WTC11 (cell line): ENCODE measurements at regions not wholly inside any gene's neighbourhood (a gene's known extent, or its start where the extent isn't known, plus 50 kb on each side); places are given as distances from the start of the nearest gene placed in this dataset.

Experiments
- ATAC-seq: fragments of 200-7000 bp; cut with Tn5 transposase; 2 replicates; pipeline ENCODE4 v1.10.0; 2021; ENCODE audit warnings: mild to moderate bottlenecking, moderate library complexity
- CTCF ChIA-PET: fragments of 300-600 bp; sonication (Branson Sonifier 250); formaldehyde crosslinking; loops from one replicate; lab custom pipeline; 2021; ENCODE audit warnings: antibody characterized with exemption; lab: Charles Lee
- POLR2A ChIA-PET: fragments of 350-600 bp; sonication (Branson Sonifier 250); formaldehyde crosslinking; loops from one replicate; lab custom pipeline; 2021; ENCODE audit warnings: antibody characterized with exemption; lab: Charles Lee
- DNase-seq: peaks from one replicate; pipeline ENCODE4 v3.0.0; 2021; ENCODE audit warnings: low spot score
- H3K27ac Mint-ChIP-seq: 2 replicates; pipeline ENCODE4 v1.8.0; 2021; ENCODE audit warnings: mixed read lengths
- H3K27me3 Mint-ChIP-seq: 2 replicates; pipeline ENCODE4 v1.8.0; 2021; ENCODE audit warnings: low read depth, mild to moderate bottlenecking, moderate library complexity, mixed read lengths
- H3K36me3 Mint-ChIP-seq: 2 replicates; pipeline ENCODE4 v1.8.0; 2021; ENCODE audit warnings: mixed read lengths
- H3K4me1 Mint-ChIP-seq: 2 replicates; pipeline ENCODE4 v1.8.0; 2022; ENCODE audit warnings: mixed read lengths
- H3K4me3 Mint-ChIP-seq: 2 replicates; pipeline ENCODE4 v1.8.0; 2021; ENCODE audit warnings: mild to moderate bottlenecking, moderate library complexity, mixed read lengths
- H3K9me3 Mint-ChIP-seq: 2 replicates; pipeline ENCODE4 v1.8.0; 2021; ENCODE audit warnings: mixed read lengths
- ATF6 ChIP-seq: sonication (generic); formaldehyde crosslinking; IDR thresholded peaks from 2 replicates; pipeline ENCODE4 v1.8.1; 2023; ENCODE audit warnings: mild to moderate bottlenecking, missing genetic modification reagents
- E2F4 ChIP-seq: sonication (generic); formaldehyde crosslinking; IDR thresholded peaks from 2 replicates; pipeline ENCODE4 v1.8.1; 2022; ENCODE audit warnings: low read depth, mild to moderate bottlenecking, moderate library complexity, missing genetic modification reagents, borderline replicate concordance
- HMGXB4 ChIP-seq: sonication (generic); formaldehyde crosslinking; IDR thresholded peaks from 2 replicates; pipeline ENCODE4 v1.8.1; 2023; ENCODE audit warnings: mild to moderate bottlenecking, moderate library complexity, missing genetic modification reagents
- IRF2 ChIP-seq: sonication (generic); formaldehyde crosslinking; IDR thresholded peaks from 2 replicates; pipeline ENCODE4 v1.8.0; 2022; ENCODE audit warnings: low read depth, missing genetic modification reagents, borderline replicate concordance
- ZNF317 ChIP-seq: sonication (generic); formaldehyde crosslinking; IDR thresholded peaks from 2 replicates; pipeline ENCODE4 v1.8.1; 2023; ENCODE audit warnings: low read depth, mild to moderate bottlenecking, moderate library complexity, missing genetic modification reagents, borderline replicate concordance
- ZNF423 ChIP-seq: fragments of 250-450 bp; sonication (Bioruptor Pico); IDR thresholded peaks from 2 replicates; pipeline ENCODE4 v2.1.2; 2022; ENCODE audit warnings: mild to moderate bottlenecking, moderate library complexity
- ZNF532 ChIP-seq: fragments of 250-450 bp; sonication (Bioruptor Pico); IDR thresholded peaks from 2 replicates; pipeline ENCODE4 v1.9.0; 2021; ENCODE audit warnings: mild to moderate bottlenecking, borderline replicate concordance
- ZNF671 ChIP-seq: fragments of 250-450 bp; sonication (Bioruptor Pico); IDR thresholded peaks from 2 replicates; pipeline ENCODE4 v1.8.0; 2021; ENCODE audit warnings: mild to moderate bottlenecking
- ZSCAN18 ChIP-seq: fragments of 250-450 bp; sonication (Bioruptor Pico); IDR thresholded peaks from 2 replicates; pipeline ENCODE4 v2.1.2; 2022; ENCODE audit warnings: mild to moderate bottlenecking, moderate library complexity

GRCh38 chr4:81896936-81897335 lies 425.2 kb upstream of the RASGEF1B start (continued):
- no peak for TF ChIP-seq IRF2 (CRISPR knock-in tag)
- no peak for TF ChIP-seq ZNF317 (CRISPR knock-in tag)
- no peak for TF ChIP-seq ATF6 (CRISPR knock-in tag)
- no peak for TF ChIP-seq HMGXB4 (CRISPR knock-in tag)
- TF ChIP-seq ZNF532 (CRISPR knock-in tag), result no peak

GRCh38 chr4:81891005-81891996 lies 419.6 kb upstream of the RASGEF1B start:
- no peak overlapping the region for H3K4me3 Mint-ChIP-seq
- H3K9me3 Mint-ChIP-seq, result no peaks in the 10 kb centered on the region
- ChIA-PET CTCF (interaction anchor here (0.6 to 1.1 kb wide), 2 partner anchors 28 to 338 kb away, joined by 4 to 5 read pairs; no protein-coding TSS in a partner anchor), POLR2A (no interaction called here)
- TF ChIP-seq HMGXB4 (CRISPR knock-in tag), result no peak
- no peak for TF ChIP-seq ZSCAN18 (CRISPR knock-in tag)
- TF ChIP-seq ZNF671 (CRISPR knock-in tag), result no peak
- TF ChIP-seq ZNF423 (CRISPR knock-in tag), result peak; percentile 98
- no peak for TF ChIP-seq E2F4 (CRISPR knock-in tag)
- H3K36me3 Mint-ChIP-seq, result no peaks in the 10 kb centered on the region
- DNase-seq (no peak), ATAC-seq (peak; percentile 47)
- H3K4me1 Mint-ChIP-seq, result peaks cover 21% of the 10 kb centered on the region
- H3K27me3 Mint-ChIP-seq, result no peaks in the 10 kb centered on the region
- H3K27ac Mint-ChIP-seq, result no peak overlapping the region
